ENCODE measurements at regions not wholly inside any gene's neighbourhood (a gene's known extent, or its start where the extent isn't known, plus 50 kb on each side); places are given as distances from the start of the nearest gene placed in this dataset.

GRCh38 chrX:16305187-16305586 is 137.9 kb downstream of the MAGEB17 start:
- TF ChIP-seq CTCF (IDR thresholded peaks at IDR 0.05) (no peak), POLR2A (IDR thresholded peaks at IDR 0.05) (no peak)
